ENCODE measurements at regions not wholly inside any gene's neighbourhood (a gene's known extent, or its start where the extent isn't known, plus 50 kb on each side); places are given as distances from the start of the nearest gene placed in this dataset.

DNA sequence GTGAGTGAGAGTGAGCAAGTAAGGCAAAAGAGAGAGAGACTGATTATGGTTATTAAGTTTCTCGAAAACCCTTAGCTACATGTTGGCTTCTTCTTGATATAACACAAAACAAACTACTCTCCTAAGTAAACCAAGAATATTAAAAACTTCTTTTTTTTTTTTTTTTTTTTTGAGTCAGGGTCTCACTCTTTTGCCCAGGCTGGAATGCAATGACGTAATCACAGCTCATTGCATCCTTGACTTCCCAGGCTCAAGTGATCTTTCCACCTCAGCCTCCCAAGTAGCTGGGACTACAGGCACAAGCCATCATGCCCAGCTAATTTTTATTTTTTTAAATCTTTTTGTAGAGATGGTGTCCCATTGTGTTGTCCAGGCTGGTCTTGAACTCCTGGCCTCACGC lies 102.2 kb upstream of the IL6 start:
- no peak for DNase-seq (ENCODE audit: low spot score)

- DNase-seq (ENCODE audit: low spot score) = no peak
Measured at GRCh38 chr7:22622116-22622785, 104.7 kb upstream of the IL6 start.

- DNase-seq (ENCODE audit: low spot score) = no peak
Measured at GRCh38 chr7:22618528-22618927, 108.5 kb upstream of the IL6 start.

GRCh38 chr7:22617166-22617565 lies 109.8 kb upstream of the IL6 start:
- no peak for DNase-seq (ENCODE audit: low spot score)

DNA sequence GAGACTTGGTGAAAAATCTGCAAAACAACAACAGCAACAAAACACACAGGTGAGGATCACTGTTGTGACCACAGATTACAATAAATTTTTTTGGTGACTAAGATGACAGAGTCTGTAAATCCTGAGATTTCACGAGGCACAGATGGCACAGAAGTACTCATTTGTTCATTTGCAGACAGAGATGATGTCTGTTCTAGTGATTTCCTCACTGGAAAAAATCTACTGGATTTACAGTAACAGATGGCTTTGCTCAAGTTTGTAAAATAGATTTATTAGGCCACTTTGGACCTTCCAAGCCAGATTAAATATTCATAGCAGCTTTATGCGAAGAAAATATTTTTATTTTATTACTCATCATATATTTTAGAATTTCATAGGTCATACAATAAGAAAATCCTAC lies 113.5 kb upstream of the IL6 start:
- DNase-seq (ENCODE audit: low spot score) = no peak

DNA sequence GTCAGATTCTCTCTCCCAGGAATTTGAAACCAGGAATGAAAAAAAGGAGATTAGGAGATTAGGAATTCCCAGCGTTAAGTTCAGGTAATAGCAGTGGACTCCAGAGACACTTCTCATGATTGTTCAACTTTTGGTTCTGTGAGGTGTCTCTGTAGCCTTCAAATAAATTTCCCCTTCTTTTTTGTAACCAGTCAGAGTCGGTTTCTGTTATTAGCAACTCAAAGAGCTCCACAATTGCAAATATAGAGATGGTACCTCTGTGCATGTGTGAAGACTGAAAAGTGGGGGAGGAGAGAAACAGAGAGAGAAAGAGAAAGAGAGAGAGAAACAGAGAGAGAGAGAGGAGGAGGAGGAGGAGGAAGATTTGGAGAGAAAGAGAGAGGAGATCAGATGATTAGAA lies 112.8 kb upstream of the STEAP1B start:
- DNase-seq (ENCODE audit: low spot score) = no peak

DNA sequence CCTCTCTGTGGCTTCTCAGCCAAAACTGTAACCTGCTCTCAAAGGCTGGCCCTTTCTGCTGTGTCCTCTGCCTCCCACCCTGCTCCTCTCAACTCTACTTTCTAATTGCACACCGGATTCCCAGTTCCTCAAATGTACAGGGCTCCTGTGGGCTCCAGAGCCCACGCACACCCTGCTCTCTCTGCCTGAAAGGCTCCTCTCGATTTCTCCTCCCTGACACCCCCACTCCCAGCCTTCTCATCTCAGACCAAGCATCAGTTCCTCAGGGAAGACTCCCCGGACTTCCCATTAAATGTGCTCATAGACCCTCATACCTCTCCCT lies 111.7 kb upstream of the STEAP1B start:
- DNase-seq (ENCODE audit: low spot score) = no peak

GRCh38 chr7:22610951-22611757 lies 111.2 kb upstream of the STEAP1B start:
- DNase-seq (ENCODE audit: low spot score) = no peak

DNA sequence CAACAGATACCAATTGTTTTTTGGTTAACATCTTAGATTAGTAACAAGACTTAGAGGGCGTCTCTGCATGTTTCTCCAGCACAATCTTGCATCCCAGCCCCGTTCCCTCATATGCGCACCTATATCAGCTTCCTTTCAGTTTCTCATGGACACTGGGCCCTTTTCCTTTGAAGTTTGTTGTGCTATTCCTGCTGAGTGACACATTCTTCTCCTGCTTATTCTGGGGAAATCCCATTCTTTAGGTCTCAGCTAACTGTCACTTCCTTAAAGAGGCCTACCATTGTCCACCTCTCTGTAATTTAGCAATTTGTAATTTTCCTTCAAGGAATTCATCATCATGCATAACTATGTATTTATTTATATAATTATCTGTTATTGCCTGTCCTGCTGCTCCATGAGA lies 110.3 kb upstream of the STEAP1B start:
- no peak for DNase-seq (ENCODE audit: low spot score)

DNA sequence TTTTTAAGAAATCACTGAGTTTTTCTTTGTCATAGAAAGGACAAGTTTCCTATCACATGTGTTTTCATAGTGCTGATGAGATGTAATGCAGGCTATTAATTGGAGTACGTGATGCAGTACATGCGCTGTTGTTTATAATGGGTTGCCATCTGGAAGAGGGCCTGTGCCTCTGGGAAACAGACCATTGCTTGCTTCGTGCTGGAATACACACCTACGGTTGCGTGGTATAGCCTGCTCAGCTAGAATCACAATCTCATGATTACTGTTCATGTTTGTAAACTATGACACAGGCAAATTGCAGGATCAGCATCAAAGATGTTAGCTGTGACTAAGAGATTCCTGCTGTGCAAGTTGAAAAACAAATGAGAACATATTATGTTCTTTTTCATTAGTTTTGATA lies 107.2 kb upstream of the STEAP1B start:
- DNase-seq (ENCODE audit: low spot score) = no peak

GRCh38 chr7:22604246-22604645 lies 104.3 kb upstream of the STEAP1B start:
- no peak for DNase-seq (ENCODE audit: low spot score)

DNA sequence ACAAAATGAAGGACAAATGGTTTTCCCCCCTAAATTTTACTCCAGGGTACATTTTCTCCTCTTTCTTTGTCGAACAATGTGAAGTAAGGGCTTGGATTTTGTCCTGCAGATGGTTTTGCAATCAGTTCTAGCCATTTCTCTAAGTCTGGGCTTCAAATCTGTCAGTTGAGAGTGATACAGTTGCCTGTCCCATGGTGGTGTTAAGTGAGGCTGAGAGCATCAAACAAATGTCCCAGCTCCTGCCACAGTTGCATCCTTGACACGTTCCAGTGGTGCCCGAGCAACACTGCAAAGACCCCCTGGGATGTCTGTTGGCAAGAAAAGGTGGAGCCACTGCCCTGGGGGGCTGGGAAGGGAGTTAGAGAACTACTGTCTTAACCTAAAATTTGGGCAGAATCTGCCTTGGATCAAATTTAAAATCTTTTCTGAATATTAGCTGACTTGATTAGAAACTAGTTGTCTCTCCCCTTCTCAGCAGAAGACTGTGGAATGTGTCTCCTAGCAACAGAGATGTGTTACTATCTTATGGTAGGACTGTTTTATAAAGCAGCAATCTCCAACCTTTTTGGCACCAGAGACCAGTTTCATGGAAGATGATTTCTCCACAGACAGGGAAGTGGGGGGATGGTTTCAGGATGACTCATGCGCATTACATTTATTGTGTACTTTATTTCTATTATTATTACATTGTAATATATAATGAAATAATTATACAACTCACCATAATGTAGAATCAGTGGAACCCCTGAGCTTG lies 102.0 kb upstream of the STEAP1B start:
- DNase-seq (ENCODE audit: low spot score) = no peak

DNA sequence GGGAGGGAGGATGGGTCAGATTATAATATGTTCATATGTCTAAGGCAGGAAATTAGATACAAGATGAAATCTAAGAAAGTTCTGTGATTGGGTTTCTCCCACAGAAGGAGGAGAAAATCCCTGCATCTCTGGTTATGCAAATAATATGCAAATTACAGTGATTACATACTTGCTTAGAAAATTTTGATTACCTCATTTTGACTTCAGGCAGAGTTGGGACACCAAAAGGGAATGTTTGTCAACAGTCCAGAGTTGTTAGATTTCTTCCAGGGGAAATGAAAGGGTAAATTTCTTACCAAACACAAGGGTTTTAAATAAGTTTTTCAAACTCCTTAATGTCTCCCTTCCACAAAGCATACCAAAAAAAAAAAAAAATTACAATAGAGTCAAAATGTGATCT lies 101.4 kb upstream of the STEAP1B start:
- DNase-seq (ENCODE audit: low spot score) = no peak

DNA sequence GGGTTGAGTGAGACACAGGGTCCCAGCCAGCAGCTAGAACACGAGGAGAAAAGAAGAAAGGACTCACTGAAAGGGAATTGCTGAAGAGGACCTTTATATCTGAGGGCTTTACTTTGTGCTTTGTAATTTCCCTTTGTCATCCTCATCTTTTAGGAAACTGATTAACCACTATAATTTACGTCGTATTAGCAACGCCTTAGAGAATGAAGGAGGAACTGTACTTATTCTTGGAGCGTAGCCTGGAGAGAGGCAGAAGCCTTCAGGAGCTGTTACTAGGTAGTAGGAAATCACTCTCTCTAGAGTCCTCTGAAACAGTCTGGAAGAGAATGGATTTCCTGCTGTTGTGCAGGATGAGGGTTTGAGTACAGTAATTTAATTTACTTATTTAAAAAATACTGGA lies 101.0 kb upstream of the STEAP1B start:
- no peak for DNase-seq (ENCODE audit: low spot score)

GRCh38 chr7:22598318-22598920 lies 98.4 kb upstream of the STEAP1B start:
- no peak for DNase-seq (ENCODE audit: low spot score)

- DNase-seq (ENCODE audit: low spot score) = no peak
Measured at GRCh38 chr7:22597844-22598243, 97.9 kb upstream of the STEAP1B start.

DNA sequence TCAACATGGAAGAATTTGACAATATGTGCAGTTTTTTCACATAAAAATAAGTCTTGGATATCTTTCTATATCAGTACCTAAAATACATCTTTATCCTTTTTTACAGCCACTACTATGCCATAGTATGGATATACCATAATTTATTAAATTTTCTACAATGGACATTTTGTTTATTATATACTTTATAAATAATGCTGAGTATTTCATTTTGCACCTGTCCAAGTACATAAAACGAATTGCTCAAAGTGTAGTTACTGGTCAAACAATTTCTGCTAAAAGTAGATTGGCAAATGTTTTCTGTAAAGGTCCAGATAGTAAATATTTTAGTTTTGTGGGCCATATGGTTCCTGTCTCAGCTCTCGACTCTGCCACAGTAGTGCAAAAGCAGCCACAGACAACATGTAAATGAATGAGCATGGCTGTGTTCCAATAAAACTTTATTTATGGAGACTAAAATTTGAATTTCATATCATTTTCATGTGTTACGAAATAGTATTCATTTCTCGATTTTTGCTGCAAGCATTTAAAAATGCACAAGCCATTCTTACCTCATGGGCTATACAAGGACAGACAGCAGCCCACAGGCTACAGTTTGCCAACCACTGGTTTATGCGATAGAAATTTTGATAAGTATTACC lies 96.9 kb upstream of the STEAP1B start:
- no peak for DNase-seq (ENCODE audit: low spot score)

DNA sequence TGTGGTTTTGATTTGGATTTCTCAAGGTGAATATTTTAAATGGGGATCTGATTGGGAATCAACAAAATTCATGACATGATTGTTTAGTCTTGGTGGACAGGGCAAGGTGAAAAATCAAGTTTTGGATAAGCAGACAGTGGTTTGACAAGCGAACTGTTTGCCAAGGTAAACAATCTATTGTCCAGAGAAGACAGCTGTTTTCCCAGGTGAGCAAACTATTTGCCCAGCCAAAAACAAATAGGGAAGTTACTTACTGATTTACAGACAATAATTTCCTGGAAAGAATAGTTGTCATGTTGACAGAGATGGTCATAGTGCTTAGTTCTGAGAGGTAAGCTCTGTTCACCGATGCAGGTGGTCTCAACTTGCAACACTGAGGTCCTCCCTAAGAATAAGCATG lies 94.0 kb upstream of the STEAP1B start:
- DNase-seq (ENCODE audit: low spot score) = no peak

- no peak for DNase-seq (ENCODE audit: low spot score)
Measured at GRCh38 chr7:22591271-22591670, 91.3 kb upstream of the STEAP1B start.

- DNase-seq (ENCODE audit: low spot score) = no peak
Measured at GRCh38 chr7:22589641-22590201, 89.7 kb upstream of the STEAP1B start.

DNA sequence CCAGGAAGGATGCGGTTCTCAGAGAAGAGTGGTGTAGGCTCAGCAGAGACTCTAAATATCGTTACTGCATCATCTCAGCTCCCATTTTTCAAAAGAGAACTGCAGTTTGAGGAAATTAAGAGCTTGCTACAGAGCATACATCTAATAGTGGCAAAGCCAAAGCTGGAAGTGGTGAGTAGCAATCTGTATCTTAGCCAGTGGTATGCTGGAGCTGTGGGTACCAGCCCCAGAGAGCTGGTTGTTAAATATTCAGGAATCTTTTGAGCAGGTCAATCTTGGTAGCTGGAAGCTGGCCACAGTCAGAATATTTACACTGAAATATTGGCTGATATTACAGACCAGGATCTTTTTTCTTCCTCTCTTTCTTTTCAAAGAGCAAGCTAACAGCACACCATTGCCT lies 88.4 kb upstream of the STEAP1B start:
- no peak for DNase-seq (ENCODE audit: low spot score)

- no peak for DNase-seq (ENCODE audit: low spot score)
Measured at GRCh38 chr7:22587322-22587721, 87.3 kb upstream of the STEAP1B start.
